Left forelimb (tissue), 1 donor: ENCODE measurements at regions not wholly inside any gene's neighbourhood (a gene's known extent, or its start where the extent isn't known, plus 50 kb on each side); places are given as distances from the start of the nearest gene placed in this dataset.
"Not testable (repeated sequence)": the region's sequence is repeated elsewhere in the genome, so short reads cannot be mapped to it uniquely, and the experiment has no call there.

ENCODE experiments used
- DNase-seq: peaks from one replicate; pipeline ENCODE4 v3.0.0-alpha.2; 2018; ENCODE audit warnings: low spot score

GRCh38 chr4:77220828-77221613 is 64.0 kb downstream of the CCNG2 start:
- no peak for DNase-seq

GRCh38 chr4:77225022-77225421 is 68.0 kb downstream of the CCNG2 start:
- no peak for DNase-seq

GRCh38 chr4:77226939-77227705 is 70.1 kb downstream of the CCNG2 start:
- no peak for DNase-seq

DNA sequence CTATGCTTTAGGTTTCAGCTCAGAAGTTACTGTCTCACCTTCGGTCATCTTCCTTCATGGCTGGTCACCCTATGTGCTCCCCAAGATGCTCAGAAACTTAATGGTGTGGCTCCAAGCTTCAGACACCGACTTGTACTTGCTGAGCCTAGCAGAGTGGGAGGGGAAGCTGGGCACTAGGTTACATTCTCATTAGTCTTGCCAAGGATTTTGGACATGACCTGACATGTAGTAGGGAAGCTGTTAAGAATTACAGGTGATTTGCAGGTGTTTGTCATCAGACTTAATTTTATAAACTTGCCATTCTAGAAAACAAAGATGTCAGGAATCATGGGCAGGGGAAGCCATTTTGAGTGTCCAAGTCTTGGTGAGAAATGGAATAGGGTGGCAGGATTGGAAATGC is 72.4 kb downstream of the CCNG2 start:
- DNase-seq: no peak

GRCh38 chr4:77232653-77233052 is 75.6 kb downstream of the CCNG2 start:
- no peak for DNase-seq

- no peak for DNase-seq
Observed at GRCh38 chr4:77235289-77235854, 78.4 kb downstream of the CCNG2 start.

DNA sequence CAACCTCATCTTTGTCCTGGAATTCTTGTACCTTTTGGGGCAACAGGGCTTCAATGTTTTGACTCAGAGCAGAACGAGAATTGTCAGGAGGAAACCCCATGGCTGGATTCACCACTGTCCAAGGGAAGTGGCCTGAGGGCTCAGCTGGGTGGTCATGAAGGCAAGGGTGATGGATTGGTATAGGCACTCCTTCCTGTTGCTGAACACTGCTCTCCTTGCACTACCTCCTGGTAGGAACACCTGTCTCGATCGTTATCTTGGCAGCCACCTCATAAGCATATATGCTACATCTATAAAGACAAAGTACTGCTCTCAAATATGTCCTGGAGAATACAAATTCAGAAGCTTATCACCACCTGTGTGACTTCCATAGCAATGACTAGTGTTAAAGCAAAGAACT is 79.8 kb downstream of the CCNG2 start:
- no peak for DNase-seq

GRCh38 chr4:77240469-77241066 is 83.6 kb downstream of the CCNG2 start:
- DNase-seq: no peak

- no peak for DNase-seq
Observed at GRCh38 chr4:77248805-77249204, 91.8 kb downstream of the CCNG2 start.

- DNase-seq: no peak
Observed at GRCh38 chr4:77251751-77252150, 94.7 kb downstream of the CCNG2 start.

GRCh38 chr4:77263247-77263646 is 106.2 kb downstream of the CCNG2 start:
- no peak for DNase-seq

GRCh38 chr4:77263976-77264375 is 107.0 kb downstream of the CCNG2 start:
- not testable (repeated sequence) for DNase-seq

DNA sequence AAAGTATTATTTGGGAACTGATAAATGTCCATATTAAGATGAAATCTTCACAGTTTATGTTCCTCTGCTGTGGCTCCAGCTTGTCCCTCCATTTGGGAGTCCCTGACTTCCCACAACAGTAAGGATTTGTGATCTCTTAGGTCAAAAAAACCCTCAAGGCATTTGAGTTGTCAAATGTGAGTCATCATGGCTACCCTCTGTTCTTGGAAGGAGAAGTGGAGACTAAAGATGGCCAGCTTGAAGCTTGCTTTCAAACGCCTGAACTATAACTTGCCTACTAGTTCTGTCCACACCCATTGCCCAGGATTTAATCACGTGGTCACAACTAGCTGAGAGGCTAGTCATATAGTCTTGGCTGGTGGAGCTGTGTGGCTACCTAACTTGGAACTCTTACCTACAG is 107.8 kb downstream of the CCNG2 start:
- no peak for DNase-seq

DNA sequence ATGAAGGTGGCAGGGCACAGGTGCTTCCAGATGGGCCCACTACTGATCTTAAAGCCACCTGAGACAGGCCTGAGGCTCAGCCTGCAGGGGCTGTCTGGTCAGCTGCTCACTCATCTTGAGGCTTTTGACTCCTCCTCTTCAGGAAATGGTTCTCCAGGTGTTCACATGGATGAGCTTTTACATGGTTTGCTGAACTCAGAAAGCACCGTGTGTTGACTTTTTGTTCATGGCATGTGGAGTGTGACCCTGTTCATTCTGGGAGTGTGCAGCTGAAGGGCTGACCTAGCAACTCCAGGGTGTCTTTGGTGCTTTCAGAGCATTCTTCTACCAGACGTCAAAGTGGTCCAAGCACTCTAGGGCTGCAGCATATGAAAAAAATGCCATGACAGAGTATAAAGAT is 111.1 kb downstream of the CCNG2 start:
- DNase-seq: no peak

GRCh38 chr4:77269505-77269904 is 112.5 kb downstream of the CCNG2 start:
- DNase-seq: no peak

GRCh38 chr4:77273412-77273811 is 116.4 kb downstream of the CCNG2 start:
- no peak for DNase-seq

DNA sequence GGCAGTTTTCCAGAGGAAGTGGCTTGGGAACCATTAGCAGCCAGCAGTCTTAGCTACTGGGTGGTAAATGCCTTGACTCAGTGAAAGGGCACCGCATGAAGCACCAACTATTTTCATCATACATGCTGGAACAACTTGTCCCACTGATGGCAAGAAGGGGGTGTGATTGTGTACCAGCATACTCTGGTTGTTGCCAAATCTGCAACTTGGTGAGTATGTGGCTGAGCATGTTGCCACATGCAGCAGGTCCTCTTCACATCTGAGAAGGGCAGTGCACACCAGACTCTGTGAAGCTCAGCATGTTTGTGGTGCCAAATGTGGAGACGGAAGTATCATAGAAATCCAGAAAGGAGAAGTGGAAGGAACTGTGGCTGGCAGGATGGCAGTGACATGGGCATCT is 122.1 kb downstream of the CCNG2 start:
- DNase-seq: not testable (repeated sequence)

DNA sequence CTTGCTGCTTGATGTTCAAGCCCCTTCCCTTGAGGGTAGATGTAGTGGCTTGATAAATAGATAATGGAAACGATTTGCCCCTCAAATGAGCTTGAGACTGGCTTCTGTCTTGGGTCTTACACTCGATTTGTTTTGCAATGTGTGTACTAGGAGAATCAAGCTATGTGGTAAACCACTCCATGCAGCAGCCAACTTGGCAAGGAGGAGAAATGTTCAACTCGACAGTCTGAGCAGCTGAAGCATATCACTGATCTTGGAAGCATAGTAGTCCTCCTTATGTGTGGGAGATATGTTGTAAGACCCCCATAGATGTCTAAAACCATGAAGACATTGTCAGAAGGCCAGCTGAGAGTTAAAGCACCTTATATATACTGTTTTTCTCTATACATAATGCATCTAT is 125.3 kb downstream of the CCNG2 start:
- DNase-seq: no peak

GRCh38 chr4:77284036-77284435 is 127.0 kb downstream of the CCNG2 start:
- DNase-seq: no peak

GRCh38 chr4:77286906-77287305 is 129.9 kb downstream of the CCNG2 start:
- no peak for DNase-seq

GRCh38 chr4:77293426-77293825 is 136.4 kb downstream of the CCNG2 start:
- no peak for DNase-seq

DNA sequence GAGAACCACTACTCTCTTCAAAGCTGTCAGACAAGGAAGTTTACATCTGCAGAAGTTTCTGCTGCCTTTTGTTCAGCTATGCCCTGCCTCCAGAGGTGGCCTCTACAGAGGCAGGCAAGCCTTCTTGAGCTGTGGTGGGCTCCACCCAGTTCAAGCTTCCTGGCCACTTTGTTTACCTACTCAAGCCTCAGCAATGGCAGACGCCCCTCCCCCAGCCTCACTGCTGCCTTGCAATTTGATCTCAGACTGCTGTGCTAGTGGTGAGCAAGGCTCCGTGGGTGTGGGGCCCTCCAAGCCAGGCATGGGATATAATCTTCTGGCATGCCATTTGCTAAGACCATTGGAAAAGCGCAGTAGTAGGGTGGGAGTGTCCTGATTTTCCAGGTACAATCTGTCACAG is 144.0 kb downstream of the CCNG2 start:
- not testable (repeated sequence) for DNase-seq

- no peak for DNase-seq
Observed at GRCh38 chr4:77305766-77306165, 148.8 kb downstream of the CCNG2 start.
